SU-DHL-6 (cell line): ENCODE measurements at regions not wholly inside any gene's neighbourhood (a gene's known extent, or its start where the extent isn't known, plus 50 kb on each side); places are given as distances from the start of the nearest gene placed in this dataset.

Source experiments
- CTCF ChIP-seq: fragments of 200-600 bp; sonication (generic); IDR thresholded peaks from one replicate; pipeline ENCODE4 v1.5.1; 2017; ENCODE audit warnings: antibody characterized with exemption, mild to moderate bottlenecking, low read length, moderate library complexity; ENCODE audit not compliant: insufficient read depth, poor library complexity, severe bottlenecking
- EZH2phosphoT487 ChIP-seq: fragments of 200-600 bp; sonication (generic), shearing (Covaris generic); conservative IDR thresholded peaks from 2 replicates; pipeline ENCODE4 v1.6.1; 2018; ENCODE audit warnings: mild to moderate bottlenecking, antibody characterized with exemption, low read length, moderate library complexity, mixed read lengths

GRCh38 chr14:61104358-61104757, 123.3 kb downstream of the SLC38A6 start:
- TF ChIP-seq CTCF (no peak), EZH2phosphoT487 (no peak)
